CD4-positive, alpha-beta T cell treated with Interleukin-15 for 4 hours (primary cell): ENCODE measurements at regions not wholly inside any gene's neighbourhood (a gene's known extent, or its start where the extent isn't known, plus 50 kb on each side); places are given as distances from the start of the nearest gene placed in this dataset.
"Not testable (repeated sequence)": the region's sequence is repeated elsewhere in the genome, so short reads cannot be mapped to it uniquely, and the experiment has no call there.

ENCODE experiments used
- DNase-seq: peaks from one replicate; pipeline ENCODE4 v3.0.0-alpha.2; 2020; ENCODE audit warnings: low spot score

- DNase-seq, result no peak
Observed at GRCh38 chr14:105710119-105711043, 184.0 kb downstream of the TMEM121 start.

GRCh38 chr14:105711044-105711620, 184.7 kb downstream of the TMEM121 start:
- no peak for DNase-seq

DNA sequence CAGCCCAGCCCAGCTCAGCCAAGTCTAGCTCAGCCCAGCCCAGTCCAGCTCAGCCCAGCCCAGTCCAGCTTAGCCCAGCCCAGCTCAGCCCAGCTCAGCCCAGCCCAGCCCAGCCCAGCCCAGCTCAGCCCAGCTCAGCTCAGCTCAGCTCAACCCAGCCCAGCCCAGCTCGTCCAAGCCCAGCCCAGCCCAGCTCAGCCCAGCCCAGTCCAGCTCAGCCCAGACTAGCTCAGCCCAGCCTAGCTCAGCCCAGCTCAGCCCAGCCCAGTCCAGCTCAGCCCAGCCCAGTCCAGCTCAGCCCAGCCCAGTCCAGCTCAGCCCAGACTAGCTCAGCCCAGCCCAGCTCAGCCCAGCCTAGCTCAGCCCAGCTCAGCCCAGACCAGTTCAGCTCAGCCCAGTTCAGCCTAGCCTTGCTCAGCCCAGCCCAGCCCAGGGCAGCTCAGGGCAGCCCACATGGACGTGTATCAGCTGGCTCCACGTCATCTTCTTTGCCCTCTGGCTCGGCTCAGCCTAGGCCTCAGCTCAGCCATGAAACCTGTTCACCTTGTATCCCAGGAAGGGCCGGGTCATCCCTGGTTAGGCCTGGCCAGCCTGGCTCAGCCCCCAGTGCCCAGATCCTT, 185.6 kb downstream of the TMEM121 start:
- DNase-seq, result no peak

GRCh38 chr14:105712670-105713069, 186.3 kb downstream of the TMEM121 start:
- not testable (repeated sequence) for DNase-seq

DNA sequence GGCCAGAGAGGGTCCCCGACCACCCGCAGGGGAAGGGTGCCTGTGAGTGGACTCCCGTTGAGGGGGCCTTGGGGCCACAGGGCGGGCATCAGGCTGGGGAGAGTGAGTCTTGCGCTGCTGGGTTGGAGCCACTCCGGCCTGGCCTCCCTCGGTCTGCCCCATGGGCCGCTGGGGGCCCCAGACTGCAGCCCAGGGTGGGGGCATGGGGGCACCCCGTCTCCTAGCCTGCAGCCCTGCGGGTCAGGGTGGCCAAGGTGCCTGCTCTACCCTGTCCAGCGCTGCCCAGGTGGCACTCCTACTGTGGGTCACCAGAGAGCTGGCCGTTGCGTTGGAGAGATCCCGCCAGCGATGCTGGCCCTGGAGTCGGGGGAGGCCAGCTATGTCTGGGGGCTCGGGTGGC, 186.8 kb downstream of the TMEM121 start:
- not testable (repeated sequence) for DNase-seq

- not testable (repeated sequence) for DNase-seq
Observed at GRCh38 chr14:105713836-105714235, 187.5 kb downstream of the TMEM121 start.

DNA sequence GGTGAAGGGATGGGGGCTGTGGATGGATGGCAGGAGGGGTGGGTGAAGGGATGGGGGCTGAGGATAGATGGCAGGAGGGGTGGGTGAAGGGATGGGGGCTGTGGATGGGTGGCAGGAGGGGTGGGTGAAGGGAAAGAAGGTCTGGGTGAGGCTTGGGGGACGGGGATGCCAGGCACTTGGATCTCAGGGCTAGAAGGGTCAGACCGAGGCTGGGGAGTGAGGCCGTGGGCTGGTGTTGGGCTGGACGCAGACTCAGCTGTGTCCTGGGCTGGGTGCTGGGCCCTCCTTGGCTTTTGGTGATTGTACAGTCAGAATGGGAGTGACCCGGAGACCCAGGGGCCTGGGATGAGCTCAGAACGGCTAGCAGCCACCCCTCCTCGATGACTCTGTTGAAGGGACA, 192.4 kb downstream of the TMEM121 start:
- DNase-seq, result not testable (repeated sequence)

DNA sequence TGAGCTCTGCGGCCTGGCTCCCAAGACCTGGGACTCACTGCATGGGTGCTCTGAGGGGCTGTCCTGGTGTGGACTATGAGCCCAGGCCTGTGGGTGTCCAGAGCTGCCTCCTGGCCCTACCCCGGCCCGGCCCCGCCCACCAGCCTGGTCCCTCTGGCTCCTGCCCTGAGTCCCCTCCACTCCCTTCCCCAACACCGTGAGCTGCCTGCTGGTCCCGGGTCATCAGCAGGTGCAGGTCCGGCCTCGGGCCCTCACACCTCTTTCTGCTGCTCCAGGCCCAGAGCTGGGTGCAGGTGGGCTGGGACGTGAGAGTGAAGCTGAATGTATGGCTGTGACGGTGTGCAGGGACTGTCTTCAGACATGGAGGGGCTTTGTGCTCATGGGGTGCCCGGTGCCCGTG, 193.7 kb downstream of the TMEM121 start:
- not testable (repeated sequence) for DNase-seq

GRCh38 chr14:105720852-105721601, 194.6 kb downstream of the TMEM121 start:
- DNase-seq, result not testable (repeated sequence)

DNA sequence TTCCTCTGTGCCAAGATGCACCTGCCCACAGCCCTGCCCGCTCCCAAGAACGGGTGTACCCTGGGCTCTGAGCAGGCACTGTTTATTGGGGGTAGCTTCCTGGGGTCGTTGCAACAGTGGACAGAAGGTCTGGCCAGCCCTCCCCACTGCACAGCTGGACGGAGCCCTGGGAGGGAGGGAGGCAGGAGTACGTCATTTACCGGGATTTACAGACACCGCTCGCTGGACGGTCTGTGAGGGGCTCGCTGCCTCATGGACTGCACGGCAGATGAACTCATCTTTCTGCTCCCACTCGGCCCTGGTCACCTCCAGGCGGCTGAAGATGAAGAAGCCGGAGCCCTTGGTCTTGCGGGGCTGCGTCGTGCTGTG, 195.2 kb downstream of the TMEM121 start:
- DNase-seq, result not testable (repeated sequence)

DNA sequence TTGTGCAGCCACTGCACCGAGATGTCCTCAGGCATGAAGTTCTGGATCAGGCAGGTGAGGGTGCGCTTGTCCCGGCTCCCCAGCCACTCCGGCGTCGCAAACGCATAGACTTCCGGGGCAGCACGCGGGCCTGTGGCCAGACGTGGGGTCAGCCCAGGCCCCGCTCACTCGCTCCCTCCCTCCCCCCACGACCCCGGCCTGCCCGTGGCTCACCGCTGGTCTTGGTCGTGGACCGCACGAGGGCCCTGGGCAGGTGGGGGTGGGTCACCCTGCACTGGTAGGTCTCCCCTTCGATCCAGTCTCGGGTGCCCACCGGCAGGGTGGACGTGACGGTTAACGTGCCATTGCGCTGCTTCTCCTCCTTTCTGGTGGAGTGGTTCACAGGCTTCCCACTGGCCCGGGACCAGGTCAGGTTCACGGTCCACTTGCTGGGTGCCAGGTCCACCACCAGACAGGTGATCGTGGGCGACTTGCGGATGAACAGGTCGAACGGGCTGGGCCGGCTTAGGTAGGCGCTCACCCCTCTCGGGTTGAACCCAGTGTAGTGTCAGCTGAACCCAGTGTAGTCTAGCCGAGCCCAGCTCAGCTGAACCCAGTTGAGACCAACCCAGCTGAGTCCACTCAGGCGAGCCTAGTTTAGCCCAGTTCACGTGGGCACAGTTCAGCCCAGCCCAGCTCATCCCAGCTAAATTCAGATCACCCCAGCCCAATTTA, 195.8 kb downstream of the TMEM121 start:
- DNase-seq, result not testable (repeated sequence)

DNA sequence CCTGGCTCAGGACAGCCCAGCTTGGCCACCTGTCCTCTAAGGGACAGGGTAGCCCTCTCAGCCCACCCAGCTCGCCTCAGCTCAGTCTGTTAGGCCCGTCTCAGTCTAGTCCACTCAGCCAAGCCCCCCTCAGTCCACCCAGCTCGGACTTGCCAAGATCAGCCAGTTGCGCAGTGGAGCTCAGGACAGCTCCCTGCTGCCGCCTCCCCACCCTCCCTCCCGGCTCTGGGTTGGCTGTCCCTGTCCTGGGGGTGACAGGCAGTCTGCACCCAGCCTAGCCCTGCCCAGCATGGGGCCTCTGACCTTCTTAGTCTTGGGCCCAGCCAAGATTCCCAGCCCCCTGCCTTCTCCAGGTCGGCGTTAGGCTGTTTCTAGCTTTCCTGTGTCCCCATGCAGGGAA, 196.9 kb downstream of the TMEM121 start:
- DNase-seq, result not testable (repeated sequence)

GRCh38 chr14:105723776-105724175, 197.4 kb downstream of the TMEM121 start:
- not testable (repeated sequence) for DNase-seq

- not testable (repeated sequence) for DNase-seq
Observed at GRCh38 chr14:105729825-105730368, 203.5 kb downstream of the TMEM121 start.

DNA sequence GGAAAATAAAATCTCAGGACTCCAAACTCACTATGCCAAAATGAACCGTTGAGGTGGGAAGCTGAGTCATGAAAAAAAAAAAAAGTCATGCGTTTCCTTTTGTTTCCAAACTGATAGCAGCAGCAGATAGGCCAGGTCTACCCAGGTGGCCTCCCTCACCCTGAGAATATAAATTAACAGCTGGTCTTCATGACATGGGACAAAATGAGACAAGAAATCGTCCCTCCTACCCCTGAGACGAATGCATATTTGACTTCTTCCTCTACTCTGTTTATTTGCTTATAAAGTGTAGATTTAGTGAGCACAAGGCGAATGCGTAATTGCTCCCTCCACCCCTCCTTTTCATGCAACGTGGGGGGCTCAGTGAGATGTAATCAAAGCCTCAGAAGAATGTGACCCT, 204.3 kb downstream of the TMEM121 start:
- DNase-seq, result not testable (repeated sequence)

DNA sequence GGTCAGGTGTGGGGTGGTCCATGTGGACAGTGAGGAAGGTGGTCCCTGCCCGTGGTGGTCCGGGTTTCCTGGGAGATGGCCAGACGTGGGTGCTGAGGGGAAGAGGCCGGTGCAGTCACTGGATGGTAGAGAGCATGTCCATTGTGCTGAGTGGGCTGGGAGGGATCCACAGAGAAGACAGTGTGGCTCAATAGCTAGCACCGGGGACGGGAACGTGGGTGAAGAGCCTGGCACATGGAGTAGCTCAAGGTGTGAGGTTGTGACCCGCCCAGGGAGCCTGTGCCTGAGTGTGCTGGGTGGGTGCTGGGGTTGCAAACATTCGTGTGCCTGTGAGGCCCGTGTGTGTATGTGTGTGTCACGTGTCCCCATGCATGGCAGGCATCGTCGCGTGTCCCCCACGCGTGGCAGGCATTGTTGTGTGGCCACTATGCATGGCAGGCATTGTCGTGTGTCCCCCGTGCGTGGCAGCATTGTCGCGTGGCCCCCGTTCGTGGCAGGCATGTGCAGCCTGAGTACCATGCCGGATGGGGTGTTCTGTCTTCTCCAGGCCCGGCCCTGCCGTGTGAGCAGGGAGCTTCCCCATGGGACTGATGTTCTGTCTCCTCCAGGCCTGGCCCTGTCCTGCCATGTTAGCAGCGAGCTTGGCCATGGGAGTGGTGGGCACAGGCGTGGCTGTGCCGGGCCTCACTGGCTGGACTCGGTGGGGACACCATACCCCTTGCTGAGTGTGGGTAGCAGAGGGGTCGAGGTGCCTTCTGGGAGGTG, 205.0 kb downstream of the TMEM121 start:
- DNase-seq, result not testable (repeated sequence)

DNA sequence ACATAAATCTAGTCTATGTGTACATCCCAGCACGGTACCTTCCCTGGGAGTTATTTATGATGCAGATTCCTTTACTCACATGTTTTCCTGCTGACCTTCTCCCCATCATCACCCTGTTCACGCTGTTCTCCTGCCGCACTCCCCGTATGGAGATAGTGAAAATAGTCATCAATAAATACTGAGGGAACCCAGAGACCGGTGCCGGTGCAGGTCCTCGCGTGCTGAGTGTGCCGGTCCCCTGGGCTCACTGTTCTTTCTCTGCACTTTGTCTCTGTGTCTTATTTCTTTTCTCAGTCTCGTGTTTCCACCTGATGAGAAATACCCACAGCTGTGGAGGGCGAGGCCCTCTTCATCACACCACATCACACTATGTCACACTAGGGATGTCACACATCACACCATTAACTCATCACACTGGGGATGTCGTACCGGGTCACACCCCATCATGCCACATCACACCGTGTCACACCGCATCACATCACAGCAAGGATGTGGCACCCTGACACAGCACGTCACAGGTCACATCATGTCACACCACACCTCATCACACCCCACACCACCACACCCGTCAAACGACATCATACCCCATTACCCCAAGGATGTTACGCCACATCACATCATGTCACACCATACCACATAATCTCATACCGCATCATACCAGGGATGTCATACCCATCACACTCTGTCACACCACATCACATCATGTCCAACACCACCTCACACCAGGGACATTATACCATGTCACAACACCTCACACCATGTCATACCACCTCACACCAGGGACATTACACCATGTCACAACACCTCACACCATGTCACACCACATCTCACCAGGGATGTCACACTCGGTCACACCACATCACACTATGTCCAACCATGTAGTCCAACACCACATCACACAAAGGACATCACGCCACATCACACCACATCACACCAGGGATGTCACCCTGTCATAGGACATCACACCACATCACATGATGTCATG, 207.0 kb downstream of the TMEM121 start:
- DNase-seq, result no peak

GRCh38 chr14:105734241-105734640, 207.9 kb downstream of the TMEM121 start:
- DNase-seq, result not testable (repeated sequence)

- DNase-seq, result not testable (repeated sequence)
Observed at GRCh38 chr14:105736331-105736730, 209.9 kb downstream of the TMEM121 start.
